Right cardiac atrium (tissue), 5 donors: ENCODE measurements at regions not wholly inside any gene's neighbourhood (a gene's known extent, or its start where the extent isn't known, plus 50 kb on each side); places are given as distances from the start of the nearest gene placed in this dataset.
A peak's percentile ranks its signal among the peaks of the same experiment; 100 is the strongest.

ENCODE experiments used
- ATAC-seq, 2 donors: fragments of 200-7000 bp; cut with Tn5 transposase; one replicate each; pipeline versions ENCODE4 v1.8.0 to v1.9.1; 2020; ENCODE audit warnings: moderate library complexity in 2 of 2, mild to moderate bottlenecking in 1 of 2
- DNase-seq, 3 donors: peaks; one replicate each; pipeline ENCODE4 v3.0.0-alpha.2; 2020
- H3K27ac ChIP-seq: one replicate; pipeline ENCODE4 v1.5.1; 2013; ENCODE audit warnings: mild to moderate bottlenecking, low read length, control low read depth, moderate library complexity
- H3K27me3 ChIP-seq: one replicate; pipeline ENCODE4 v1.6.1; 2013; ENCODE audit not compliant: control insufficient read depth, insufficient read depth
- H3K4me1 ChIP-seq: one replicate; pipeline ENCODE4 v1.6.1; 2013; ENCODE audit warnings: low read length; ENCODE audit not compliant: control insufficient read depth, insufficient read depth
- H3K4me3 ChIP-seq: one replicate; pipeline ENCODE4 v1.5.1; 2013; ENCODE audit warnings: low read length, control low read depth
- H3K9me3 ChIP-seq: one replicate; pipeline ENCODE4 v1.6.1; 2013; ENCODE audit warnings: low read length; ENCODE audit not compliant: control insufficient read depth
- WGBS: extraction: QIAGEN DNeasy Blood & Tissue Kit; methylation state at CpG from one replicate; pipeline ENCODE4 v1.1.7; 2013; 5-methylcytosine and 5-hydroxymethylcytosine counted together
- intact Hi-C, 4 donors: fragments of 100-400 bp; cut with DNase I; formaldehyde crosslinking; loops; one replicate each; pipeline versions ENCODE4 v1.11.0 to v1.14.0; 2022 to 2023
- donor health status: healthy with polysubstance abuse.
- donor health status: DM: no; HTN: yes; CAD: no.
- donor health status: DM: no; HTN: no; CAD: no.
- donor health status: DM: no; HTN: yes; CAD: no; lungs with severe emphysema.
- donor health status: DM: yes; HTN: yes; CAD: no.

DNA sequence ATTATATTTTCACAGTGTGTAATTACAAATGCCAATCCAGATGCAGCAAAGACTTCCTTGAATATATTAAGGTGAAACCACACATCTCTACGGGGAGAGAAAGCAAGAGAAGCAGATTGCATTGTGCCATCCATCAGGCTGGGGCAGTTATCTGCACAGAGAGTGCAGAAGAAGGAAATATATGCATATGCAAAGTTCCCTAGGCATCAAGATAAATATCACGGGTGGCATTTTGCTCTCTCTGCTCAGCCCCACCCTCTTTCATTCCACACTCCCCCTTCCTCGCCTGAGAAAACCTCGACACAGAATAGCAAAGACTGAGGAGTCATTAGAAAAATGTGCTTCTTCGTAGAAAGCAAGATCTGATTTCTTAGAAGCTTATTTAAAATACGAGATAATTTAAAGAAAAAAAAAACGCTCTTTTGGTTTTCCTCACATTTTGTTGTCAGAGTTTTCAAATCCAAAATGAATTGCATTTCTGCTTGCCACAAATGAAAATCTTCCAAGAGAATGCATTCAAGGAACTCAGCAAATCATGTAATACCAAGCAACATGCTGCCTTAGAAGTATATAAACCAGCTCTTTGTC is 283.2 kb upstream of the LMCD1 start:
- WGBS, result 69% methylated on average over 7 of the region's 7 CpGs
- ATAC-seq, result no peak
- intact Hi-C loops, result no loop called here

DNA sequence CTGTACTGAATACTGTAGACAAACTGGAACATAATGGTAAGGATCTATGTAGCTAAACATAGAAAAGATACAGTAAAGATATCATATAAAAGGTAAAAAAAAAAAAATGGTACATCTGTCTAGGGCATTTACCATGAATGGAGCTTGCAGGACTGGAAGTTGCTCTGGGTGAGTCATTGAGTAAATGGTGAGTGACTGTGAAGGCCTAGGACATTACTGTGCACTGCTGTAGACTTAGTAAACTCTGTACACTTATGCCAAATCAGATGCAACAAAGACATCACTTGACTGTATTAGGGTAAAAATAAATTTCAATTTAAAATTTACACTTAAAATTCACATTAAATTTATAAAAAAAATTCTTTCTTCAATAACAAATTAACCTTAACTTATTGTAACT is 281.3 kb upstream of the LMCD1 start:
- intact Hi-C loops, result no loop called here
- DNase-seq (no peak), ATAC-seq (no peak)
- H3K9me3 ChIP-seq, result no peaks in the 10 kb centered on the region
- no peak overlapping the region for H3K4me3 ChIP-seq
- no peaks in the 10 kb centered on the region for H3K27me3 ChIP-seq
- no peak overlapping the region for H3K27ac ChIP-seq
- H3K4me1 ChIP-seq, result no peaks in the 10 kb centered on the region

More for the DNA sequence above, 283.2 kb upstream of the LMCD1 start:
- no peaks in the 10 kb centered on the region for H3K9me3 ChIP-seq
- no peak overlapping the region for H3K27ac ChIP-seq
- H3K4me3 ChIP-seq, result no peak overlapping the region
- no peaks in the 10 kb centered on the region for H3K4me1 ChIP-seq
- DNase-seq, result no peak
- H3K27me3 ChIP-seq, result no peaks in the 10 kb centered on the region

DNA sequence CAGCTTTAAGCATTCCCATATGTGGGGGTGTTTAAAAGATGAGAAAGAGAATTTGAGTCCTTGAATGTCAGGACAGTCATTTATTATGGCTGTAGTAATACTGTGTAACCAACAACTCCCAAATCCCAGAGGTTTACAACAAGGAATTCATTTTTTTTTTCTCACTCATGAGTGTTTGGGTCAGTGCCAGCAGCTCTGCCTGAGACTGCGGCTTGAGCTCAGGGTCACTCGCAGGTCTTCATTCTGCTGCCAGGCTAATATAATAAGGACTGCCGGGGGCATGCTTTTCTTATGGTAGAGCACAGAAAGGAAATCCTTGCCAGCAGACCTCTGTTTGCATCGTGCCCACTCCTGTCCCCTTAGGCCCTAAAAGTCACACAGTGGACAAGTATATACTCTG is 277.9 kb upstream of the LMCD1 start:
- Histone ChIP-seq H3K4me1 (no peaks in the 10 kb centered on the region), H3K27ac (no peak overlapping the region), H3K27me3 (no peaks in the 10 kb centered on the region), H3K4me3 (no peak overlapping the region), H3K9me3 (no peaks in the 10 kb centered on the region)
- DNase-seq (peak; percentile 28 to 76 (median 53)), ATAC-seq (peak in 1 of 2 donors; percentile 71)
- intact Hi-C loops, result no loop called here
- WGBS, result 19% methylated on average over 4 of the region's 4 CpGs

DNA sequence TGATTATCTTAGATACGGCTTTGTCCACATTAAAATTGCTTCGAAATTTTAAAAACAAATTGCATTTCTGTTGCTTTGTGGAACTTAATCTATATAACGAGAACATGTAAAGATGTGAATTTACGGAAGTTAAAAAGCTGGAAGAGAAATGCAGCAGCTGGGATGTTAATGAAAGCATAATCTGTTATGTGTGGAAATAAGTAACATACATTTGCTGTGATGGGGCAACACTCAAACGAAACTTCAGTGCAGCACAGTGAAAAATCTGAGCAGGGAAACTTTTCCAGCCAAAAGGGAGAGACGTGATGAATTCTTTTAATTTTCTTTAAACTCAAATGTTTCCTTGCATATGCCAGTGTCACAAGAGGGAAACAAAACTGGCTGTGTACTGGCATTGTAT is 276.7 kb upstream of the LMCD1 start:
- Histone ChIP-seq H3K9me3 (no peaks in the 10 kb centered on the region), H3K4me1 (no peaks in the 10 kb centered on the region), H3K4me3 (no peak overlapping the region), H3K27me3 (no peaks in the 10 kb centered on the region), H3K27ac (no peak overlapping the region)
- DNase-seq (no peak), ATAC-seq (no peak)
- 80% methylated on average over 6 of the region's 6 CpGs for WGBS
- intact Hi-C loops, result no loop called here

DNA sequence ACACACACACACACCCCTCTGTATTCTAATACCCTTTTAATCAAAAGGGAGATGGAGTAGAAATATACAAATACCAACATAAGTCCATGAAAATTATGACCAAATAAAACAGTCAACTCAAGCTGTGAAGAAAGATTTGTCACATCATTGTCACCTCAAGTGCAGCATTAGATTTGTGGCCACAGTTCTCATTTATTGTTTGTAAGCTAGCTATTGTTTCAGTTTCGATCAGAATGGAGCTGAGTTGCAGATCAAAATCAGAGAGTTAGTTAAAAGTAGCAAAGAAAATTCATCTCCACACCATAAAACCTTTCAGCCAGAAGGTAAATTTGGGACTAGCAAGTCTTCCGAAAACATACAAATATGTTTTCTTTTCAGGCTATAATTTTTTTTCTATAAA is 267.7 kb upstream of the LMCD1 start:
- Histone ChIP-seq H3K4me3 (no peak overlapping the region), H3K27me3 (no peaks in the 10 kb centered on the region), H3K9me3 (no peaks in the 10 kb centered on the region), H3K27ac (no peak overlapping the region), H3K4me1 (no peaks in the 10 kb centered on the region)
- DNase-seq, result no peak
- no peak for ATAC-seq
- intact Hi-C loops, result no loop called here
- 91% methylated on average over 2 of the region's 2 CpGs for whole genome bisulfite sequencing

DNA sequence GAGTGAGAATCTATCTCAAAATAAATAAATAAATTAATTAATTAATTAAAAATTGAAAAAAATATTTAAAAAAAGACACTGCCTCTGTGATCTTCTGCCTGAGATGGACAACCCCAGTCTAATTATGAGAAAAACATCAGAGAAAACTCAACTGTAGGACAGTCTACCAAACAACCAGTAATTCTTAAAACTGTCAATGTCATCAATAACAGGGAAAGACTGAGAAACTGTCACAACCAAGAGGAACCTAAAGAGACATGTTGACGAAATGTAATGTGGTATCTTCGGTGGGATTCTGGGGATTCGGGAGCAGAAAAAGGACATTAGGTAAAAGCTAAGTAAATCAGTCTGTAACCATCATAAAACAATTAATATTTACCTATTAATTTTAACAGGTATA is 265.4 kb upstream of the LMCD1 start:
- intact Hi-C loops, result no loop called here
- no peak for ATAC-seq
- H3K27ac ChIP-seq, result no peak overlapping the region

DNA sequence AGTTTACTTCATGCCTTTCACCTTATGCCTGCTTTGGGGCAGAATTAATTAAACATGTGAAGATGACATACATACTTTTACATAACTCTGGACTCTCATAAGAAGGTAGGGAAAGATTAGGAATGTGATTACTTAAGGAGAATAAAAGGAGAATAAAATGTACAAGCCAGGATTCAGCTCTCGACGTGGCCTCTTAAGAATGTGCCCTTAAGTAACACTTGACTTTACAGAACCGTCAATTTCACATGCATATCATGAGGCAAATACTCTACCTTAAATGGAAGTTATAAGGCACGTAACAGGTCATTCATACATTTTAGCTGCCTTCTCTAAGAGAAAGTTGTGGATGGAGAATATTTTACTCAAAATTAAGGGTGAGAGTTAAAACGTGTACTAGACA is 263.7 kb upstream of the LMCD1 start:
- no peaks in the 10 kb centered on the region for H3K4me1 ChIP-seq
- H3K27ac ChIP-seq, result no peak overlapping the region
- no peak for DNase-seq
- H3K27me3 ChIP-seq, result no peaks in the 10 kb centered on the region
- H3K9me3 ChIP-seq, result no peaks in the 10 kb centered on the region
- intact Hi-C loops, result no loop called here
- H3K4me3 ChIP-seq, result no peak overlapping the region
- no peak for ATAC-seq
- 44% methylated on average over 5 of the region's 5 CpGs for WGBS

More for the DNA sequence above, 265.4 kb upstream of the LMCD1 start:
- no peak overlapping the region for H3K4me3 ChIP-seq
- H3K4me1 ChIP-seq, result no peaks in the 10 kb centered on the region
- 79% methylated on average over 3 of the region's 3 CpGs for WGBS
- no peak for DNase-seq
- no peaks in the 10 kb centered on the region for H3K27me3 ChIP-seq
- H3K9me3 ChIP-seq, result no peaks in the 10 kb centered on the region

DNA sequence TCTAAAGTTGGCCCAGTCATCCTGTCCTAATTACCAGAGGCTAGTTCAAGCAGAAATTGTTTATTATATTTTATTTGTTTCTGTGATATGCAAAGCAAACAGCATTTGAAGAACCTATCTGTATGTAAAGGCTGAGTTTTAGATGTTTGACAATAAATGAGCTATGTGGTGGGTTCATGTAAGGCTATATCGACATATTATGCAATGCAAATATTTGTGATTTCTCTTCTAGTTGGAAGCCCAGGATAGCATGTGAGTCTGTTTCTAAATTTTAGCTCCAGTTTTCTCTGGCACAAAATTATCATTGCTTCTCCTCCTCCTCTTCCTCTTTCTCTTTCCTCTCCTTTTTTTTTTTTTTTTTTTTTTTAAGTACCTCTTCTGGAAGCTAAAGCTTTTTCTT is 263.2 kb upstream of the LMCD1 start:
- 57% methylated on average over 1 of the region's 1 CpG for WGBS
- ATAC-seq, result no peak
- intact Hi-C loops, result no loop called here

DNA sequence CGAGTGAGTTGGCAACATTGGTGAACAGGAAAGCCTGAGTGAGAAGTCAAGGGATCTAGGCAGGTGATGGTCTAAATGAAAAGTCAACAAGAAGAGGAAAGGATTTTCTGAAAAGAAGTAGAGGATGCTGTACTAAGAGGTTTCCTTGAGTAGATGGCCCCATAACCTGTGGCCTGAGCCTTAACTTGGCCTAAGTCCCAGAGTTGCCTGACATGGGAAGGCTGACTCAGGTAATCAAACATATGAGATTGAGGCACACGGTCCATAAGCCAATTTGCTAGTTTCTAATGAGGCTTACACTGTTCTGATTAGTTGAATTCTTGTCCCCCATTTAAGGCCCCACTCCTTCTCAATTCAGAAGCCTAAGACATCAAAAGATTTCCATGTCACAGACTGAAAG is 262.5 kb upstream of the LMCD1 start:
- intact Hi-C loops, result no loop called here
- H3K27ac ChIP-seq, result no peak overlapping the region
- 84% methylated on average over 2 of the region's 2 CpGs for WGBS
- DNase-seq (no peak), ATAC-seq (no peak)
- H3K9me3 ChIP-seq, result no peaks in the 10 kb centered on the region
- no peak overlapping the region for H3K4me3 ChIP-seq
- H3K27me3 ChIP-seq, result no peaks in the 10 kb centered on the region
- H3K4me1 ChIP-seq, result no peaks in the 10 kb centered on the region

More for the DNA sequence above, 263.2 kb upstream of the LMCD1 start:
- Histone ChIP-seq H3K27ac (no peak overlapping the region), H3K4me3 (no peak overlapping the region), H3K4me1 (no peaks in the 10 kb centered on the region), H3K27me3 (no peaks in the 10 kb centered on the region), H3K9me3 (no peaks in the 10 kb centered on the region)
- DNase-seq, result no peak

DNA sequence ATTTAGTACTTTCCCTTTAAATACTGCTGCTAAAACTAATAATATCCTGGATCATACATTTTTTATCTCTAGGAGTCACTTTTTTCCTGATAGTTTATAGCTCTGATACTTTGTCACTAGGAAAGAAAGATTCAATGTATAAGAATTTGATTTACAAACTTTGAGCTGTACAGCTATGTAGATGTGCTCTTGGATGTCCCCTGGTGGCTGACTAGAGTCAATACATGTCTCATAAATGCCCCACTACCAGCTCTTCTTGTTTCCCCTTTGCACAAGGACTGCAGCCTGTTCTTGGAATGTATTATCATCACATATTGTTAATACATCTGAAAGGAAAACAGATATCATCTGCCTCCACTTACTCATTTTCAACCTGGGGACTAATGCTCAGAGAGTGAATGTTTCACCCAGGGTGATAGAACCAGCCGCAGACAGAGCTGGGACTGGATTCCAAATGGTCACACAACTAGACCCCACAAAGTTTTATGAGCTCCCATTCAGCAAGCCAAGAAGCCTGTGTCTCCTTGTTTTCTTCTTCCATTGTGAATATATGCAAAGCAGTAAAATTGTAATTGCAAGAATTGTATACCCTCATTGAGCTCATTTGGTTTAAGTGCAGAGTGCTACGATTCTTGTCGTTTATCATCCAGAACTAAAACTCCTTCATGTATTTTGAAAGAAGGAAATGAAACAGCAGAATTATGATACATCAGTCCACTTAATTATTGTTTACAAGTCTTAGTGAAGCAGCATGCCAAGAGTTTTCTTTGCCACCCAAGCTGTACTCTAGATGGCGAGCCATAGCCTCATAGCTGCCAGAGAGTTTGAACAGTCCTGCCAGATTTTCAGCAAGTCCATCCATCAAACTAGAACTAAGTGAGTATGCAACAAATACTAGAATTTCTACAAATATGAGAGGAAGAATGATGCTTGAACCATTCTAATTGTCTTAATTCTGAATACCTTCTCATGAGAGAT is 261.6 kb upstream of the LMCD1 start:
- Histone ChIP-seq H3K27me3 (no peaks in the 10 kb centered on the region), H3K27ac (no peak overlapping the region), H3K4me1 (no peaks in the 10 kb centered on the region), H3K4me3 (no peak overlapping the region), H3K9me3 (no peaks in the 10 kb centered on the region)
- ATAC-seq (peak; percentile 50 to 55), DNase-seq (peak in 2 of 3 donors; percentile 12 to 31)
- 77% methylated on average over 4 of the region's 4 CpGs for WGBS
- intact Hi-C loops, result no loop called here

DNA sequence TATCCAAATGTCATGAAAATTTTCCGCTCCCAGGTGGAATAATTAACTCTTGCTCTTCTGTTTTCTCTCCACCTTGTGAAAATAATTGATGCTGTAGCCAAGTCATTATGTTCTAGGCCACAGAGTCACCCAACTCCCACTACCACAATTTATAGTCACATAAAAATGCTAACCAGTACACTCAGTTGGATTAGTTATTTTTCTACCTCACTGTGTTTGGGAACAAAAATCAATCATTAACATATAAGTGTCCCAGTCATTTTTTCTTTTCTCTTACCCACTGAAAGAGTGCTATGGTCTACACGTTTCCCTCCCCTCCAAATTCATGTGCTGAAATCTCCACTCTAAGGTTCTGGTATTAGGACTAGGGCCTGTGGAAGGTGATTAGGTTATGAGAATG is 255.6 kb upstream of the LMCD1 start:
- no peak for DNase-seq
- intact Hi-C loops, result no loop called here
- H3K9me3 ChIP-seq, result no peaks in the 10 kb centered on the region
- no peak overlapping the region for H3K4me3 ChIP-seq
- H3K4me1 ChIP-seq, result no peaks in the 10 kb centered on the region
- no peaks in the 10 kb centered on the region for H3K27me3 ChIP-seq
- no peak overlapping the region for H3K27ac ChIP-seq
- no peak for ATAC-seq
- 67% methylated on average over 2 of the region's 2 CpGs for WGBS
